ENCODE measurements at regions not wholly inside any gene's neighbourhood (a gene's known extent, or its start where the extent isn't known, plus 50 kb on each side); places are given as distances from the start of the nearest gene placed in this dataset.

GRCh38 chr5:56470007-56470406 is 236.9 kb upstream of the ANKRD55 start:
- in situ Hi-C loops (cut with HindIII; ENCODE audit: low pct_unique_long_range_greater_than_20kb, low sequenced_read_pairs): no loop called here
- DNase-seq (ENCODE audit: low read depth): no peak

- in situ Hi-C loops (cut with HindIII; ENCODE audit: low pct_unique_long_range_greater_than_20kb, low sequenced_read_pairs): no loop called here
- no peak for DNase-seq (ENCODE audit: low read depth)
Observed at GRCh38 chr5:56468277-56468676, 235.1 kb upstream of the ANKRD55 start.

GRCh38 chr5:56467176-56467717 is 234.1 kb upstream of the ANKRD55 start:
- no peak for DNase-seq (ENCODE audit: low read depth)
- in situ Hi-C loops (cut with HindIII; ENCODE audit: low pct_unique_long_range_greater_than_20kb, low sequenced_read_pairs): no loop called here

GRCh38 chr5:56466136-56466816 is 233.1 kb upstream of the ANKRD55 start:
- in situ Hi-C loops (cut with HindIII; ENCODE audit: low pct_unique_long_range_greater_than_20kb, low sequenced_read_pairs): no loop called here
- DNase-seq (ENCODE audit: low read depth): no peak

- in situ Hi-C loops (cut with HindIII; ENCODE audit: low pct_unique_long_range_greater_than_20kb, low sequenced_read_pairs): no loop called here
- no peak for DNase-seq (ENCODE audit: low read depth)
Observed at GRCh38 chr5:56465769-56466135, 232.6 kb upstream of the ANKRD55 start.

- in situ Hi-C loops (cut with HindIII; ENCODE audit: low pct_unique_long_range_greater_than_20kb, low sequenced_read_pairs): no loop called here
- no peak for DNase-seq (ENCODE audit: low read depth)
Observed at GRCh38 chr5:56464935-56465768, 232.0 kb upstream of the ANKRD55 start.

- DNase-seq (ENCODE audit: low read depth): no peak
- in situ Hi-C loops (cut with HindIII; ENCODE audit: low pct_unique_long_range_greater_than_20kb, low sequenced_read_pairs): no loop called here
Observed at GRCh38 chr5:56463944-56464571, 230.9 kb upstream of the ANKRD55 start.

- in situ Hi-C loops (cut with HindIII; ENCODE audit: low pct_unique_long_range_greater_than_20kb, low sequenced_read_pairs): no loop called here
Observed at GRCh38 chr5:56461584-56461983, 228.5 kb upstream of the ANKRD55 start.

GRCh38 chr5:56460681-56461191 is 227.6 kb upstream of the ANKRD55 start:
- in situ Hi-C loops (cut with HindIII; ENCODE audit: low pct_unique_long_range_greater_than_20kb, low sequenced_read_pairs): no loop called here
- no peak for DNase-seq (ENCODE audit: low read depth)

More at GRCh38 chr5:56461584-56461983, 228.5 kb upstream of the ANKRD55 start:
- no peak for DNase-seq (ENCODE audit: low read depth)

- no peak for DNase-seq (ENCODE audit: low read depth)
- in situ Hi-C loops (cut with HindIII; ENCODE audit: low pct_unique_long_range_greater_than_20kb, low sequenced_read_pairs): no loop called here
Observed at GRCh38 chr5:56460195-56460546, 227.0 kb upstream of the ANKRD55 start.

GRCh38 chr5:56459394-56460194 is 226.5 kb upstream of the ANKRD55 start:
- DNase-seq (ENCODE audit: low read depth): no peak
- in situ Hi-C loops (cut with HindIII; ENCODE audit: low pct_unique_long_range_greater_than_20kb, low sequenced_read_pairs): no loop called here

GRCh38 chr5:56457887-56458812 is 225.0 kb upstream of the ANKRD55 start:
- no peak for DNase-seq (ENCODE audit: low read depth)
- in situ Hi-C loops (cut with HindIII; ENCODE audit: low pct_unique_long_range_greater_than_20kb, low sequenced_read_pairs): no loop called here

- in situ Hi-C loops (cut with HindIII; ENCODE audit: low pct_unique_long_range_greater_than_20kb, low sequenced_read_pairs): no loop called here
- DNase-seq (ENCODE audit: low read depth): no peak
Observed at GRCh38 chr5:56456002-56456401, 222.9 kb upstream of the ANKRD55 start.

GRCh38 chr5:56455417-56455816 is 222.3 kb upstream of the ANKRD55 start:
- DNase-seq (ENCODE audit: low read depth): no peak
- in situ Hi-C loops (cut with HindIII; ENCODE audit: low pct_unique_long_range_greater_than_20kb, low sequenced_read_pairs): no loop called here

- in situ Hi-C loops (cut with HindIII; ENCODE audit: low pct_unique_long_range_greater_than_20kb, low sequenced_read_pairs): no loop called here
- DNase-seq (ENCODE audit: low read depth): no peak
Observed at GRCh38 chr5:56454219-56454862, 221.2 kb upstream of the ANKRD55 start.

GRCh38 chr5:56451742-56452141 is 218.6 kb upstream of the ANKRD55 start:
- in situ Hi-C loops (cut with HindIII; ENCODE audit: low pct_unique_long_range_greater_than_20kb, low sequenced_read_pairs): no loop called here

GRCh38 chr5:56450766-56451165 is 217.6 kb upstream of the ANKRD55 start:
- in situ Hi-C loops (cut with HindIII; ENCODE audit: low pct_unique_long_range_greater_than_20kb, low sequenced_read_pairs): no loop called here

More at GRCh38 chr5:56451742-56452141, 218.6 kb upstream of the ANKRD55 start:
- no peak for DNase-seq (ENCODE audit: low read depth)

More at GRCh38 chr5:56450766-56451165, 217.6 kb upstream of the ANKRD55 start:
- DNase-seq (ENCODE audit: low read depth): no peak
